ENCODE measurements at regions not wholly inside any gene's neighbourhood (a gene's known extent, or its start where the extent isn't known, plus 50 kb on each side); places are given as distances from the start of the nearest gene placed in this dataset.

GRCh38 chr15:37767841-37768455 is 166.5 kb upstream of the TMCO5A start:
- no peak for DNase-seq (ENCODE audit: low spot score)
- no peaks in the 10 kb centered on the region for H3K4me1 ChIP-seq
- no peak overlapping the region for H3K9ac ChIP-seq
- no peak overlapping the region for H2AFZ ChIP-seq (replicated peaks)
- Mint-ChIP-seq H3K9me3 (no peaks in the 10 kb centered on the region), H3K4me1 (peaks cover 8% of the 10 kb centered on the region), H3K36me3 (no peaks in the 10 kb centered on the region), H3K27ac (no peak overlapping the region), H3K27me3 (ENCODE audit: insufficient read depth, low read depth) (no peaks in the 10 kb centered on the region), H3K4me3 (no peak overlapping the region)
- H3K27me3 ChIP-seq = no peaks in the 10 kb centered on the region
- H4K20me1 ChIP-seq (ENCODE audit: low read depth) = no peaks in the 10 kb centered on the region
- no peak for TF ChIP-seq EZH2phosphoT487 (IDR thresholded peaks at IDR 0.05)
- TF ChIP-seq EZH2 (IDR thresholded peaks at IDR 0.05) = no peak
- no peak for TF ChIP-seq CTCF (IDR thresholded peaks at IDR 0.05)
- no peak overlapping the region for H3K4me3 ChIP-seq
- H3K27ac ChIP-seq = no peak overlapping the region
- H3K79me2 ChIP-seq (ENCODE audit: low read depth) = no peaks in the 10 kb centered on the region
- H3K36me3 ChIP-seq = no peaks in the 10 kb centered on the region
- H3K4me2 ChIP-seq = no peak overlapping the region
- no peaks in the 10 kb centered on the region for H3K9me3 ChIP-seq (ENCODE audit: low read depth)
- no peaks in the 10 kb centered on the region for H3F3A ChIP-seq (ENCODE audit: low read depth)

- Histone ChIP-seq H4K20me1 (ENCODE audit: low read depth) (no peaks in the 10 kb centered on the region), H2AFZ (replicated peaks) (peak overlapping the region; percentile 19), H3K27ac (no peak overlapping the region), H3K4me3 (no peak overlapping the region), H3K4me1 (no peaks in the 10 kb centered on the region), H3F3A (ENCODE audit: low read depth) (no peaks in the 10 kb centered on the region), H3K9me3 (ENCODE audit: low read depth) (no peaks in the 10 kb centered on the region), H3K9ac (no peak overlapping the region), H3K27me3 (no peaks in the 10 kb centered on the region), H3K36me3 (no peaks in the 10 kb centered on the region), H3K79me2 (ENCODE audit: low read depth) (no peaks in the 10 kb centered on the region), H3K4me2 (no peak overlapping the region)
- H3K9me3 Mint-ChIP-seq = peaks cover 2% of the 10 kb centered on the region
- H3K36me3 Mint-ChIP-seq = no peaks in the 10 kb centered on the region
- no peak overlapping the region for H3K4me3 Mint-ChIP-seq
- no peak for DNase-seq (ENCODE audit: low spot score)
- peaks cover 6% of the 10 kb centered on the region for H3K4me1 Mint-ChIP-seq
- H3K27me3 Mint-ChIP-seq (ENCODE audit: insufficient read depth, low read depth) = no peaks in the 10 kb centered on the region
- no peak overlapping the region for H3K27ac Mint-ChIP-seq
- no peak for TF ChIP-seq CTCF (IDR thresholded peaks at IDR 0.05)
These were observed 163.0 kb upstream of the TMCO5A start for GRCh38 chr15:37771465-37771864.

- Mint-ChIP-seq H3K4me3 (no peak overlapping the region), H3K36me3 (no peaks in the 10 kb centered on the region), H3K27me3 (ENCODE audit: insufficient read depth, low read depth) (no peaks in the 10 kb centered on the region), H3K4me1 (peaks cover 6% of the 10 kb centered on the region), H3K27ac (no peak overlapping the region), H3K9me3 (peaks cover 2% of the 10 kb centered on the region)
- Histone ChIP-seq H3K4me3 (no peak overlapping the region), H3K9me3 (ENCODE audit: low read depth) (no peaks in the 10 kb centered on the region), H3K79me2 (ENCODE audit: low read depth) (no peaks in the 10 kb centered on the region), H3K9ac (no peak overlapping the region), H3F3A (ENCODE audit: low read depth) (no peaks in the 10 kb centered on the region), H2AFZ (replicated peaks) (no peak overlapping the region), H3K36me3 (no peaks in the 10 kb centered on the region), H3K27me3 (no peaks in the 10 kb centered on the region), H4K20me1 (ENCODE audit: low read depth) (no peaks in the 10 kb centered on the region), H3K27ac (no peak overlapping the region), H3K4me1 (no peaks in the 10 kb centered on the region), H3K4me2 (no peak overlapping the region)
- TF ChIP-seq CTCF (IDR thresholded peaks at IDR 0.05) (no peak), EZH2phosphoT487 (IDR thresholded peaks at IDR 0.05) (no peak), EZH2 (IDR thresholded peaks at IDR 0.05) (no peak)
- DNase-seq (ENCODE audit: low spot score) = no peak
These were observed 161.2 kb upstream of the TMCO5A start for GRCh38 chr15:37773111-37773860.

Measured in neural progenitor cell (in vitro differentiated cells).